GM12878 (cell line): ENCODE measurements at regions not wholly inside any gene's neighbourhood (a gene's known extent, or its start where the extent isn't known, plus 50 kb on each side); places are given as distances from the start of the nearest gene placed in this dataset.
A peak's percentile ranks its signal among the peaks of the same experiment; 100 is the strongest.

ENCODE experiments used
- ATAC-seq: fragments of 200-7000 bp; cut with Tn5 transposase; 3 replicates; pipeline ENCODE4 v1.9.1; 2020; ENCODE audit warnings: mild to moderate bottlenecking, moderate library complexity
- BruUV-seq: library from RNA; stranded (reverse); fragments of 400-500 nt; replicated peaks from 2 replicates; lab custom pipeline; 2021; lab: Mats Ljungman, UMichigan
- CTCF ChIA-PET: fragments of 300-600 bp; sonication (Branson Sonifier 250); formaldehyde crosslinking; extraction: SDS; loops from one replicate; lab custom pipeline; 2021; ENCODE audit warnings: inconsistent platforms; lab: Yijun Ruan, JAX
- POLR2A ChIA-PET: fragments of 350-600 bp; formaldehyde crosslinking; extraction: SDS; loops from one replicate; lab custom pipeline; 2021; ENCODE audit warnings: inconsistent platforms; lab: Charles Lee
- RAD21 ChIA-PET: fragments of 300-600 bp; sonication (Branson Sonifier 250); formaldehyde crosslinking; loops from one replicate; lab custom pipeline; 2023; ENCODE audit warnings: antibody characterized with exemption; ENCODE audit not compliant: unreplicated experiment; lab: Charles Lee
- SMC1A ChIA-PET: fragments of 300-600 bp; sonication (Branson Sonifier 250); formaldehyde crosslinking; loops from one replicate; lab custom pipeline; 2023; ENCODE audit not compliant: unreplicated experiment, uncharacterized antibody; lab: Charles Lee
- DNase-seq: peaks from one replicate; pipeline ENCODE4 v3.0.0-alpha.2; 2011; ENCODE audit warnings: low read depth, low spot score
- FAIRE-seq: peaks from 3 replicates; lab custom pipeline; 2011; peaks lifted over from hg19 to GRCh38; lab: Jason Lieb, UNC
- H2AFZ ChIP-seq: 2 replicates; pipeline ENCODE4 v1.6.0; 2011; ENCODE audit warnings: low read depth, low read length, control low read depth; ENCODE audit not compliant: control insufficient read depth
- H3K27ac ChIP-seq: 2 replicates; pipeline ENCODE4 v1.5.1; 2011; ENCODE audit warnings: control low read depth; ENCODE audit not compliant: control insufficient read depth, insufficient read depth
- H3K27me3 ChIP-seq, 2 experiments: replicated peaks in 1 of 2; 2 replicates each; pipeline versions ENCODE4 v1.6.0 to v1.6.1; 2011; ENCODE audit warnings: low read length in 1 of 2; ENCODE audit not compliant: control insufficient read depth in 2 of 2, insufficient read depth in 2 of 2
- H3K36me3 ChIP-seq, 2 experiments: 2 replicates each; pipeline ENCODE4 v1.5.1; 2011; ENCODE audit warnings: low read length in 1 of 2; ENCODE audit not compliant: control insufficient read depth in 2 of 2, insufficient read depth in 2 of 2
- H3K4me1 ChIP-seq: 2 replicates; pipeline ENCODE4 v1.6.1; 2011; ENCODE audit warnings: mild to moderate bottlenecking, low read length, moderate library complexity, mixed read lengths; ENCODE audit not compliant: control insufficient read depth, insufficient read depth
- H3K4me2 ChIP-seq: 2 replicates; pipeline ENCODE4 v1.6.0; 2011; ENCODE audit warnings: control low read depth; ENCODE audit not compliant: control insufficient read depth, insufficient read depth
- H3K4me3 ChIP-seq: fragments of 200-600 bp; sonication (generic); 2 replicates; pipeline ENCODE4 v1.5.1; 2016
- H3K79me2 ChIP-seq: 2 replicates; pipeline ENCODE4 v1.6.0; 2011; ENCODE audit warnings: low read length; ENCODE audit not compliant: control insufficient read depth, insufficient read depth
- H3K9ac ChIP-seq: 2 replicates; pipeline ENCODE4 v1.8.0; 2011; ENCODE audit warnings: low read length, control low read depth, mixed read lengths; ENCODE audit not compliant: control insufficient read depth, insufficient read depth
- H3K9me3 ChIP-seq: replicated peaks from 3 replicates; pipeline ENCODE4 v1.5.1; 2011; ENCODE audit warnings: mild to moderate bottlenecking, low read length; ENCODE audit not compliant: control insufficient read depth, insufficient read depth
- H4K20me1 ChIP-seq: 2 replicates; pipeline ENCODE4 v1.6.0; 2011; ENCODE audit not compliant: control insufficient read depth, insufficient read depth
- CEBPB ChIP-seq, 2 experiments: fragments of 150-350 bp in 1 of 2; IDR thresholded peaks; 2 replicates each; pipeline ENCODE4 v1.6.1; 2012 to 2014; ENCODE audit warnings: low read depth in 2 of 2, low read length in 2 of 2, borderline replicate concordance in 1 of 2, inconsistent platforms in 1 of 2
- ZBTB4 ChIP-seq: fragments of 450-650 bp; formaldehyde crosslinking; IDR thresholded peaks from 2 replicates; pipeline ENCODE4 v1.4.0; 2022; ENCODE audit warnings: mild to moderate bottlenecking, moderate library complexity
- ZNF24 ChIP-seq: fragments of 450-650 bp; IDR thresholded peaks from 2 replicates; pipeline ENCODE4 v1.6.1; 2017; ENCODE audit warnings: antibody characterized with exemption, mild to moderate bottlenecking
- WGBS: methylation state at CpG from one replicate; pipeline ENCODE4 v1.1.6; 2016; ENCODE audit warnings: low lambda C conversion rate; ENCODE audit not compliant: insufficient replicate concordance, insufficient coverage; ENCODE audit errors: missing lambda C conversion rate; 5-methylcytosine and 5-hydroxymethylcytosine counted together
- in situ Hi-C: fragments of 300-500 bp; cut with MboI; formaldehyde crosslinking; loops from 9 replicates; pipeline ENCODE4 v1.14.3; 2018; ENCODE audit warnings: mixed read lengths
- intact Hi-C: fragments of 100-400 bp; cut with micrococcal nuclease; formaldehyde crosslinking; loops from one replicate; pipeline ENCODE4 v1.14.2; 2022; ENCODE audit not compliant: unreplicated experiment

DNA sequence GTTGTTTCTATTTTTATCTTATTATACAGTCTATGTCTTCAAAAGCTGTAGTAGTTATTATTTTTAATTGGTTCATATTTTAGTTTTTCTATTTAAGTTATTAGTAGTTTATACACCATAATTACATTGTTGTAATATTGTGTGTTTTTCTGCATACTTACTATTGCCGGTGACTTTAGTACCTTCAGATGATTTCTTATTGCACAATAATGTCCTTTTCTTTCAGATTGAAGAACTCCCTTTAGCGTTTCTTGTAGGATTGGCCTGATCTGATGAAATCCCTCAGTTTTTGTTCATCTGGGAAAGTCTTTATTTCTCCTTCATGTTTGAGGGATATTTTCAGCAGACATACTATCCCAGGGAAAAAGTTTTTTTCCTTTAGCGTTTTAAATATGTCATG is 74.3 kb upstream of the CREB5 start (continued):
- no peak for TF ChIP-seq ZNF24

DNA sequence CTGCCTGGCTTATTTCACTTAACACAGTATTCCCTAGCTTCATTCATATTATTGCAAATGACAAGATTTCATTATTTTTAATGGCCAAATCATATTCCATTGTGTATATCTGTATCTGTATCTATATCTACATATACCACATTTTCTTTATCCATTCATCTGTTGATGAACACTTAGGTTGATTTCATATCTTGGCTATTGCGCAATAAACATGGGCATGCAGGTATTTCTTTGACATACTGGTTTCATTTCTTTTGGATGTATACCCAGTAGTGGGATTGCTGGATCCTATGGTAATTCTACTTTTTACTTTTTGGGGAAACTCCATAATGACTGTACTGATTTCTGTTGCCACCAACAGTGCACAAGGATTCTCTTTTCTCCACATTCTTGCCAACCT is 68.9 kb upstream of the CREB5 start:
- ChIA-PET POLR2A (no interaction called here), RAD21 (interaction anchor here (0.7 kb wide), 1 partner anchor 313 kb away, joined by 3 read pairs; no protein-coding TSS in a partner anchor), CTCF (no interaction called here), SMC1A (no interaction called here)
- Histone ChIP-seq H2AFZ (no peak overlapping the region), H3K79me2 (no peaks in the 10 kb centered on the region), H3K4me2 (no peak overlapping the region), H3K27ac (no peak overlapping the region), H3K4me3 (no peak overlapping the region), H3K4me1 (no peaks in the 10 kb centered on the region), H3K27me3 (peaks cover 0 to 7% of the 10 kb centered on the region in 2 experiments; a peak in 1 of 4 replicates), H3K36me3 (no peaks in the 10 kb centered on the region), H3K9me3 (no peaks in the 10 kb centered on the region), H4K20me1 (no peaks in the 10 kb centered on the region), H3K9ac (no peak overlapping the region)
- in situ Hi-C loops (no loop called here), intact Hi-C loops (no loop called here)
- no peak for FAIRE-seq
- 56% methylated on average over 1 of the region's 1 CpG for WGBS
- TF ChIP-seq CEBPB (IDR thresholded peaks at IDR 0.05; ENCODE audit: borderline replicate concordance in 1 of 2, low read depth in 2 of 2, low read length in 2 of 2) (peak in 1 of 2 experiments; percentile 56; a peak in 1 of 4 replicates), ZBTB4 (no peak)
- no TSS peak for BruUV-seq
- no peak for ATAC-seq
- DNase-seq = no peak
